ENCODE measurements at regions not wholly inside any gene's neighbourhood (a gene's known extent, or its start where the extent isn't known, plus 50 kb on each side); places are given as distances from the start of the nearest gene placed in this dataset.
A peak's percentile ranks its signal among the peaks of the same experiment; 100 is the strongest.
"Not testable (repeated sequence)": the region's sequence is repeated elsewhere in the genome, so short reads cannot be mapped to it uniquely, and the experiment has no call there.

GRCh38 chr13:97880311-97880675 lies 73.2 kb upstream of the IPO5 start:
- DNase-seq: no peak

DNA sequence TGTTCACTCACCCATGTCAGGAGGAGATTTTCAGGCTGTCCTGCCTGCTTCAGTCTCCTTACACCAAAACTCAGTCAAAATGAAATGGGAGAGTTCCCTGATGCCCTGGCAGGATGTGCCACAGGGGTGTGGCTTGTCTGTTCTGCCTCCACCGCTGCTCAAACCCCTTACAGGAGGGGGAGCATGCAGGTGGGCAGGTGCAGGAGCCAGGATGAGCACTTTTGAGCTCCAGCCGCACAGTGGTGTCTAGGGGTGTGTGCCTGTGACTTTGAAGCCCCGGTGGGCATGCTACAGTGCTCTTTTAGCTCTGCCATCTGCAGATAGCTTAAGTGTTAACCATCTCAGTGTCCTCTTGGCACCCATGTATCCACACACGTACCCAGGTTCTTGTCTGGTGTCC lies 71.9 kb upstream of the IPO5 start:
- DNase-seq: no peak

- peak; percentile 77 for DNase-seq
Measured at GRCh38 chr13:97883396-97883795, 70.1 kb upstream of the IPO5 start.

GRCh38 chr13:97884707-97885468 lies 68.6 kb upstream of the IPO5 start:
- peak; percentile 43 for DNase-seq

- no peak for DNase-seq
Measured at GRCh38 chr13:97885641-97886040, 67.8 kb upstream of the IPO5 start.

- DNase-seq: peak; percentile 16
Measured at GRCh38 chr13:97889803-97890202, 63.7 kb upstream of the IPO5 start.

GRCh38 chr13:97890573-97890972 lies 62.9 kb upstream of the IPO5 start:
- no peak for DNase-seq

GRCh38 chr13:97891964-97892363 lies 61.5 kb upstream of the IPO5 start:
- DNase-seq: not testable (repeated sequence)

DNA sequence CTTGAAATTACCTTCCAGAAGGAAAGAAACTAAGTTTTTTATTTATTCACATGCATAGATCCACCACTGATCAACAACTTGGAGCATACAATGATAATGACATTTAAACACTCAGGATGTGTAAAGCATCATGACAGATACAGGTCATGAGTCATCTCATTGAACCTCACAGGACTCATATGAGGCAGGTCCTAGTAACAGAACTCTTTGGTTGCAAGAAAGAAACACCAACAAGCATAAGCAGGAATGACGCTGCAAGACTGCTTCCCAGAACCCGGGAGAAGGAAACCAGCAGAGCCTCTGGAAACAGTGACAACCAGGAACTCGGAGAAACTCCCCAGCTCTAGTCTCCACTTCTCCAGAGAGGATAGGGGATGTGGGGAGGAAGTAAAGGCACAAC lies 60.8 kb upstream of the IPO5 start:
- DNase-seq: peak; percentile 79

GRCh38 chr13:97895383-97895782 lies 58.1 kb upstream of the IPO5 start:
- DNase-seq: no peak

DNA sequence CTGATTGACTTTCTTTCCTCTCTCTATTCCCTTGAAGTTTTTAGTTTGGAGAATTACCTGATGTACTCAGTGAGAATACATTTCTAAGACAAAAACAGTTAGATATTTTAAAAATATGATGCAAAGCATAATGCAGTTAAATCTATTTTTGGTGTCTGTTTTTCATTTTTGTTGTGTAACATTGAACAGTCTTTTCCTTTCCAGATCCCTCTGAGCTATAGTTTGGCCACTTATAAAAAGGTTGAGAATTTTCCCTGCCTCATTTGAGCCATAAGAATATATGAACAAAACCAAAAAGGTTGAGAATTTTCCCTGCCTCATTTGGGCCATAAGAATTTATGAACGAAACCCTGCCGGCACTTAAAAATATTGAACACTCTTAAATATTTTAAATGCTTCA lies 57.0 kb upstream of the IPO5 start:
- no peak for DNase-seq

GRCh38 chr13:97901716-97902115 lies 51.8 kb upstream of the IPO5 start:
- DNase-seq: no peak
